Coronary artery (tissue), 2 donors: ENCODE measurements at regions not wholly inside any gene's neighbourhood (a gene's known extent, or its start where the extent isn't known, plus 50 kb on each side); places are given as distances from the start of the nearest gene placed in this dataset.

Experiments used
- DNase-seq: peaks from one replicate; pipeline ENCODE4 v3.0.0-alpha.2; 2017; ENCODE audit warnings: low spot score
- H3K27ac ChIP-seq, 2 donors: fragments of 200-600 bp; sonication (generic); one replicate each; pipeline ENCODE4 v1.5.1; 2016 to 2019
- H3K4me3 ChIP-seq: fragments of 200-600 bp; sonication (generic); 2 replicates; pipeline ENCODE4 v1.5.1; 2016; ENCODE audit warnings: mild to moderate bottlenecking, moderate library complexity
- TF ChIP-seq, protein P1 (sequence below): fragments of 200-600 bp; sonication (generic); IDR thresholded peaks from one replicate; pipeline ENCODE4 v1.5.1; 2019; ENCODE audit warnings: antibody characterized with exemption

DNA sequence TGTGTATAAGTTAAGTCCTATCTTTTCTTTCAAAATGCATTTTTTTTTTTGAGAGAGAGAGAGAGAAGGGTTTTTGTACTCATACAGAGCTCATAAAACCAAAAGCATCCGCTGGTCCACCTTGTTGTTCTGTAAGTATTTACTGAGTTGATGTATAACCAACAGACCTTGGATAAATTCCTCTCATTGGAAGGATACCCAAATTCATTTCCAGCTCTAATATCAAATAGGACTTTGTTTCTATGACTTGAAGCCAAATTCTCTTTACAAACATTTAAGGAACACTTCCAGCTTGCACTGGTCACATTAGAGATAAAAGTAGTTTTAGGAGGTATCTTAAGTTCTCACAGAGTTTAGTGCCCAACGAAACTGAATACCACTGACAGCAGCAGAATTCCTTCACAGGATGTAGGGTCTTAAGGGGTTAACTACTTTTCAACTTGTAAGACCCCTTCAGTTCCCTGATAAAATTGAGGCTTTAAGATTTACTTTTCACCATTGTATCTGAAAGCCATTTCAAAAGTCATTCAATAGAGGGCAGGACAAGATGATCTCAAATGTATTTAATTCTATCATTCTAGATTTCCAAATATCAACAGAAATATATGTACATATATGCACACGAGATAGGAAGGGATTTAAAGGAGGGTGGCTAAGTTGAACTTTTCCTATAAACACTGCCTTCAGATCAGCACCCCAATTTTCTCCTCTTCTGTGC lies 1398.5 kb upstream of the CELF4 start:
- TF ChIP-seq, protein P1, sequence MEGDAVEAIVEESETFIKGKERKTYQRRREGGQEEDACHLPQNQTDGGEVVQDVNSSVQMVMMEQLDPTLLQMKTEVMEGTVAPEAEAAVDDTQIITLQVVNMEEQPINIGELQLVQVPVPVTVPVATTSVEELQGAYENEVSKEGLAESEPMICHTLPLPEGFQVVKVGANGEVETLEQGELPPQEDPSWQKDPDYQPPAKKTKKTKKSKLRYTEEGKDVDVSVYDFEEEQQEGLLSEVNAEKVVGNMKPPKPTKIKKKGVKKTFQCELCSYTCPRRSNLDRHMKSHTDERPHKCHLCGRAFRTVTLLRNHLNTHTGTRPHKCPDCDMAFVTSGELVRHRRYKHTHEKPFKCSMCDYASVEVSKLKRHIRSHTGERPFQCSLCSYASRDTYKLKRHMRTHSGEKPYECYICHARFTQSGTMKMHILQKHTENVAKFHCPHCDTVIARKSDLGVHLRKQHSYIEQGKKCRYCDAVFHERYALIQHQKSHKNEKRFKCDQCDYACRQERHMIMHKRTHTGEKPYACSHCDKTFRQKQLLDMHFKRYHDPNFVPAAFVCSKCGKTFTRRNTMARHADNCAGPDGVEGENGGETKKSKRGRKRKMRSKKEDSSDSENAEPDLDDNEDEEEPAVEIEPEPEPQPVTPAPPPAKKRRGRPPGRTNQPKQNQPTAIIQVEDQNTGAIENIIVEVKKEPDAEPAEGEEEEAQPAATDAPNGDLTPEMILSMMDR, result no peak
- Histone ChIP-seq H3K4me3 (no peak overlapping the region), H3K27ac (no peak overlapping the region)
- no peak for DNase-seq

DNA sequence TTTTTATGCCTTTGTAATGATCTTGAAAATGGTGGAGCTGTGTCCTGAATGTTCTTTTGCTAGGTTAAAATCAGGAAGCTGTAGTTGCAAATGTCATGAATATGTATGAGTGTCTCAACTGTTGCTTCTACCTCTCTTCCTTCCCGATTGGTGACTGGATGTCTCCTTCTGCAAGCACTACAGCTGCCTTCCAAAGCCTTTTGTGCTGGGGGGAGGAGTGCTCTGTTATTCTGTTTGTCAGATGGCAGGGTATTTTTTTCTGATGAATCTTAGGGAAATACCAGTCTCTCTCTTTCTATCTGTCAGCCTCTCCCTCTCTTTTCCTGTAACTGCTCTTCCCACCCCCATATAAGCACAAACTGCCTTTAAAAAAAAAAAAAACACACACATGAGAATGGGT lies 1396.3 kb upstream of the CELF4 start:
- Histone ChIP-seq H3K4me3 (no peak overlapping the region), H3K27ac (no peak overlapping the region)
- DNase-seq, result no peak
- TF ChIP-seq, protein P1, result no peak

DNA sequence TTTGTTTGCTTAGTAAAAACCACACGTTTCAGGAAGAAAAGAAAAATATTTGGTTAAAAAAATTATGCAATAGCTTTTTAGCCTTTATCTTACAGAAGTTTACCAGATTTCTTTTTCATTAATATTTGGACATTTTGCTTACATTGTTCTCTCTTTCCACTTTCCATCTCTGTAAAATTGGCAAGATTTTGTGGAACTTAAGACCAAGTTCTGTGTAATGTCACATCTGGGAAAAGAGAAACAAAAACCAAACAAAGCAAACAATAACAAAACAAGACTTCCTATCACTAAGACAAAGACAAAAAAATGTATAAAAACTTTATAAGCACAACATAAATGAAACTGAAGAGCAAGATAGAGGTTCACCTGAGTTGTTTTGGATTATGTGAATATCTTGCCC lies 1392.1 kb upstream of the CELF4 start:
- TF ChIP-seq, protein P1, result no peak
- no peak overlapping the region for H3K4me3 ChIP-seq
- no peak overlapping the region for H3K27ac ChIP-seq
- no peak for DNase-seq

DNA sequence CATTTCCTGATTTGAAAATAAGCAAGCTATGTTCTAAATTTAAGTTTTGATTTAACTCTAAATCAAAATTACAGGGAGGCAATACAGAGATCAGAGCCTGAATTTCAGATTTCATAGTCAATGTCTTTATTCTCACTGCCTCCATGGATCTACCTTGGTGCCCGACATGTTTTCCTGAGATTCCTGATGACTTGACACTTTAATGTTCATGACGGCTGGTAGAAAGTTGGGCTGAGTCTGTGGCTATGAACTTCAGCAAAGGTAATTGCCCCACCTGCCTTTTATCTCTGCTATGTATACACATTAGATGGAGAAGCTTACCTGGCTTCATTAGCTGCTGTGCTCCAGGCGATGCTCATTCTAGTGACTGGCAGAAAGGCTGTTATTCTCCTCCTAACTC lies 1390.5 kb upstream of the CELF4 start:
- TF ChIP-seq, protein P1, result no peak

DNA sequence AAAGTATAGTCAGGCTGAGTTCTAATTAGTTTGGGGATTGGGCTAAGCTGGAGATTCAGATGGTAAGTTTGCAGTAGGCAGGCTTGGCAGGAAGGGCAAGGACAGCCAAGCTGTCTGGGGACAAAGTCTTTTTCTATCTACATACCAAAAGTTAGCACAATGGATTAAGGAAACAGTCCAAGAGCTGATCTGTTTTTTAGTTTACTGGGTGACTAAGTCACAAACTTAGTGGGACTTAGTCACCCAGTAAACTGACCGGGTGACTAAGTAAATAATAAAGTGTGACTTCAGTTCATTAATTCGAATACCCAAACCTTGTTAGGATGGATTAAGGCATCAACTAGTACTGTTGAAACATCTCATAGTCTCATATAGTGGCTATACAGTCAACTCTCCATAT lies 1386.0 kb upstream of the CELF4 start:
- TF ChIP-seq, protein P1, result no peak
- Histone ChIP-seq H3K4me3 (no peak overlapping the region), H3K27ac (no peak overlapping the region)
- DNase-seq, result no peak

More for the DNA sequence above, 1390.5 kb upstream of the CELF4 start:
- Histone ChIP-seq H3K4me3 (no peak overlapping the region), H3K27ac (no peak overlapping the region)
- DNase-seq, result no peak

DNA sequence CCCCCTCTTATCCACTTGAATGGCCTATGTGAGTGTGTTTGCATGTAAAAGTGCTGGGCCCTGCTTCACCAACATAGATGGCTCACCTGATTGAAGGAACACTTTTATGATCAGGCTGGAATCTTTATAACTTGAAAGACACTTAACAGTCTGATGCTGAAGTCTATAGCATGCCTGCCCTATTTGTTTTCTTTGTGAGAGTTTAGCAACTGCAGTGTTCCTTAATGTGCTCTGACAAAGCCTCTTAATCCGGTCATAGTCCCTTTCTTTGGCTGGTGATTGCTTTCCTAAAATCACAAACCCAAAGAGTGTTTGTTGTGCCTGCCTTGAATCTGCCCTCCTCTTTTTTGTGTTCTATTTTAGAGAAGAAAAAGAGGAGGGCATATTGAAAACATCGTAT lies 1382.8 kb upstream of the CELF4 start:
- no peak overlapping the region for H3K27ac ChIP-seq
- no peak overlapping the region for H3K4me3 ChIP-seq
- TF ChIP-seq, protein P1, result no peak
- DNase-seq, result no peak

DNA sequence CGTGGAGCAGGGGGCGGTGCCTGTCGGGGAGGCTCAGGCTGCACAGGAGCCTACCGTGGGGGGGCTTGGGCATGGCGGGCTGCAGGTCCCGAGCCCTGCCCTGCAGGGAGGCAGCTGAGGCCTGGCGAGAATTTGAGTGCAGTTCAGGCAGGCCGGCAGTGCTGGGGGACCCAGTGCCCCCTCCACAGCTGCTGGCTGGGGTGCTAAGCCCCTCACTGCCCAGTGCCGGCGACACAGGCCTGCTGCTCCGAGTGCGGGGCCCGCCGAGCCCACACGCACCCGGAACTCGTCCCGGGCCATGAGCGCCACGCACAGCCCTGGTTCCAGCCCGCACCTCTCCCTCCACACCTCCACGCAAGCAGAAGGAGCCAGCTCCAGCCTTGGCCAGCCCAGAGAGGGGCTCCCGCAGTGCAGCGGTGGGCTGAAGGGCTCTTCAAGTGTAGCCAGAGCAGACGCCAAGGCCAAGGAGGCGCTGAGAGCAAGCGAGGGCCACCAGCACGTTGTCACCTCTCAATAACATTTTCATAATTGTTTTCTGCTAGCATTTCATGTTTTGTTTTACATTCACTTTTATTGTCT lies 1378.9 kb upstream of the CELF4 start:
- Histone ChIP-seq H3K27ac (no peak overlapping the region), H3K4me3 (no peak overlapping the region)
- TF ChIP-seq, protein P1, result no peak
- DNase-seq, result no peak
